ENCODE measurements at regions not wholly inside any gene's neighbourhood (a gene's known extent, or its start where the extent isn't known, plus 50 kb on each side); places are given as distances from the start of the nearest gene placed in this dataset.

DNA sequence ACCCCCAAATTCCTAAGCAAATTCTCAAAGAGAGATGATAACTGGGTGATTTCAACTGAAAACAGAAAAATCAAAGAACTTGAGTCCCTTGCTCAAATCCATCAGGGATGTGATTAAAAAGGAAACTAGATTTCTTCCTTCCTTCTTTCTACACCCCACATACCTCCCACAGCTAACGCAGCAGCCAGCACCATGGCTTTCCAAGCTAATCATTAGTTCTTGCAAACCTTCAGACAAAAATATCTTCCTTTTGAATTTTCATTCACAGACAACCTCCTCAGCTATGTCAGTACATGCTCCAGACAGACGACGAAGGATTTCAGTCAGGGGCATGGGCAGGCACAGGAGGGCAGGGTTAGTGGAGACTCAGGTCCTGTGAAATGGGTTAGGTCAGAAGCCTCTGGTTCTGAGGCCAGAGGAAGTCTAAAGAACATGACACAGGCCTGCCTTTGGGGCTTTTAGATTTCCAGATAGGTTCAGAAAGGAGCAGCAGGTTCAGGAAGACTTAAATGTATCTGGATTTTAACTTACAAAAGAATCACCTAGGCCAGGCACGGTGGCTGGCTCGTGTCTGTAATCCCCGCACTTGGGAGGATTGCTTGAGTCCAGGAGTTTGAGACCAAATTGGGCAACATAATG, 173.7 kb upstream of the NFIB start:
- no peak overlapping the region for H3K23ac ChIP-seq (ENCODE audit: insufficient read length)
- no peaks in the 10 kb centered on the region for H3K36me3 ChIP-seq (ENCODE audit: control insufficient read depth in 2 of 4, insufficient read depth in 4 of 4, low read length in 3 of 4)
- H3K9ac ChIP-seq (replicated peaks in 1 of 4; ENCODE audit: extremely low read depth in 1 of 4, low read depth in 3 of 4, low read length in 3 of 4), result no peak overlapping the region
- H2BK20ac ChIP-seq (ENCODE audit: low read length), result no peak overlapping the region
- no peak overlapping the region for H3K14ac ChIP-seq (ENCODE audit: insufficient read length)
- H2BK12ac ChIP-seq (ENCODE audit: low read depth, low read length), result no peak overlapping the region
- no peaks in the 10 kb centered on the region for H4K20me1 ChIP-seq (replicated peaks in 1 of 2; ENCODE audit: control insufficient read depth in 1 of 2, insufficient read depth in 2 of 2, low read length in 2 of 2)
- H3K4me2 ChIP-seq (ENCODE audit: insufficient read depth in 1 of 2, low read depth in 2 of 2, low read length in 2 of 2), result no peak overlapping the region
- no peaks in the 10 kb centered on the region for H3K79me1 ChIP-seq (ENCODE audit: low read depth, low read length)
- ChIA-PET CTCF (ENCODE audit: partially characterized antibody) (interaction anchor here (0.9 kb wide), 1 partner anchor 62 kb away, joined by 3 read pairs; no protein-coding TSS in a partner anchor), POLR2A (ENCODE audit: partially characterized antibody) (no interaction called here)
- H3K27me3 ChIP-seq (replicated peaks in 1 of 4; ENCODE audit: control insufficient read depth in 3 of 4, extremely low read depth in 1 of 4, insufficient read depth in 3 of 4, low read length in 3 of 4), result no peaks in the 10 kb centered on the region
- no peak overlapping the region; the same call in 1 of the 2 replicates for H3K18ac ChIP-seq (ENCODE audit: extremely low read depth, low read length)
- H3K23me2 ChIP-seq (ENCODE audit: low read depth, low read length), result no peaks in the 10 kb centered on the region
- H3K9me3 ChIP-seq (ENCODE audit: insufficient read depth in 2 of 2, low read depth in 1 of 2, low read length in 1 of 2), result no peaks in the 10 kb centered on the region
- no peak overlapping the region for H2BK5ac ChIP-seq (ENCODE audit: low read depth, low read length)
- H4K91ac ChIP-seq (replicated peaks; ENCODE audit: insufficient read length, low read length), result peak overlapping the region; percentile 45
- H4K5ac ChIP-seq (ENCODE audit: insufficient read length, low read depth, low read length), result no peak overlapping the region
- DNase-seq (ENCODE audit: low read depth in 1 of 2, low spot score in 2 of 2) (no peak), FAIRE-seq (no peak)
- 87% methylated on average over 6 of the region's 6 CpGs; no CpG with 5 or more reads in 1 of the 2 experiments for WGBS, 2 experiments (ENCODE audit: extremely low coverage in 1 of 2, insufficient coverage in 1 of 2, insufficient read length in 1 of 2, insufficient replicate concordance in 2 of 2, low coverage in 1 of 2, low lambda C conversion rate in 2 of 2, missing lambda C conversion rate in 1 of 2)
- H3K4me1 ChIP-seq (replicated peaks in 1 of 4; ENCODE audit: control insufficient read depth in 3 of 4, insufficient read depth in 4 of 4, low read length in 3 of 4), result 0 out of 7 replicates have a peak, but pooled peaks cover 0 to 1% (median 0%) of the 10 kb centered on the region in 4 experiments
- no peak overlapping the region for H3K27ac ChIP-seq (ENCODE audit: low read depth, low read length)
- H3K79me2 ChIP-seq (ENCODE audit: control insufficient read depth in 1 of 2, insufficient read depth in 2 of 2, low read length in 2 of 2), result no peaks in the 10 kb centered on the region
- H2AK5ac ChIP-seq (ENCODE audit: low read depth, low read length), result no peak overlapping the region
- H3K4me3 ChIP-seq (ENCODE audit: extremely low read depth in 1 of 4, insufficient read depth in 2 of 4, low read depth in 3 of 4, low read length in 4 of 4), result no peak overlapping the region
- H3K4ac ChIP-seq (replicated peaks; ENCODE audit: insufficient read length, low read depth, low read length), result no peak overlapping the region
- no peak overlapping the region for H4K8ac ChIP-seq (ENCODE audit: extremely low read depth, insufficient read depth, low read length)
- peak overlapping the region; percentile 45; the same call in 1 of the 2 replicates for H2AFZ ChIP-seq (ENCODE audit: low read length)
- no peak overlapping the region for H2BK15ac ChIP-seq (ENCODE audit: low read length)
- H3K56ac ChIP-seq (replicated peaks; ENCODE audit: insufficient read length, low read depth, low read length), result no peak overlapping the region
- peak overlapping the region; percentile 12 for H2BK120ac ChIP-seq (replicated peaks; ENCODE audit: low read depth, low read length)
- TF ChIP-seq ZNF274 (IDR thresholded peaks at IDR 0.05; ENCODE audit: borderline replicate concordance, extremely low read depth, low read length), result no peak
- TF ChIP-seq SIN3A (conservative IDR thresholded peaks at IDR 0.05 in 1 of 2, IDR thresholded peaks at IDR 0.05 in 1 of 2; ENCODE audit: low read depth in 1 of 2, low read length in 2 of 2), result no peak
- TF ChIP-seq POLR2A (IDR thresholded peaks at IDR 0.05; ENCODE audit: control extremely low read depth in 1 of 2, low read depth in 2 of 2, low read length in 2 of 2), result no peak
